ENCODE measurements at regions not wholly inside any gene's neighbourhood (a gene's known extent, or its start where the extent isn't known, plus 50 kb on each side); places are given as distances from the start of the nearest gene placed in this dataset.
"Not testable (repeated sequence)": the region's sequence is repeated elsewhere in the genome, so short reads cannot be mapped to it uniquely, and the experiment has no call there.

DNA sequence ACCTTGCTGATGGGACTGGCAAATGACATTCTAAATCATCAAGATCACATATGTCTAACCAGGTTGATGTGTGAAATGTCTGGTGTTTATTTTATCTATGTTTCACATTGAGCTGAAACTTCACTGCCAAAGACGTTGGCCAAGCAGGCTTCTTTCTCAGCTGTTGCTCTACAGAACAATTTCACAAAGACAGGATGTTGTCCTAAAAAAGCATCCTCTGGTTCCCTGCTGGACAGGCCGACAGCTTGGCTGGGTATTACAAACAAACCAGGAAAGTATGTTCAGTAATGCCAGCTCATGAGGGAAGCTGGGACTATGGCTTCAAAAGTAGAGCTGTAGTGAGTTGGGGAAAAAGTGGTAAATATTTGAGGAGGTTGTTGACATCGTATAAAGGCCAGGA is 179.4 kb downstream of the FAM43A start:
- DNase-seq (ENCODE audit: low read depth in 3 of 3) = no peak

DNA sequence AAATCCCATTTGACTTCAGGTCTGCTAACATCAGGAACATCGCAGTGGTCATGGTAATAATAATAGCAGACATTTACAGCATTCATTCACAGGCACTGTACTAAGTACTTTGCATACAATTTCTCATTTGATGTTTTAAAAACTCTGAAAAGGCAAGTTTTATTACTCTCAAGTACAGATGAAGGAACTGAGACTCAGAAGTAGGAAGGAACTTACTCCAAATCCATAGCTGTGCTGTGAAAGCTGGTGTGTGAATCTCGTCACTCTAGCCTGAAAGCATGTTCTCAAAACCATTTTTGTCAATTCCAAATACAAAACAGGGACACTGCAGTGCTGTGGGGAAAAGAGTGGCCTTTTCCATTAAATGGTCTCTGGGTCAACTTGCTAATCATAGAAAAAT is 179.9 kb downstream of the FAM43A start:
- DNase-seq (ENCODE audit: low read depth in 3 of 3) = no peak

DNA sequence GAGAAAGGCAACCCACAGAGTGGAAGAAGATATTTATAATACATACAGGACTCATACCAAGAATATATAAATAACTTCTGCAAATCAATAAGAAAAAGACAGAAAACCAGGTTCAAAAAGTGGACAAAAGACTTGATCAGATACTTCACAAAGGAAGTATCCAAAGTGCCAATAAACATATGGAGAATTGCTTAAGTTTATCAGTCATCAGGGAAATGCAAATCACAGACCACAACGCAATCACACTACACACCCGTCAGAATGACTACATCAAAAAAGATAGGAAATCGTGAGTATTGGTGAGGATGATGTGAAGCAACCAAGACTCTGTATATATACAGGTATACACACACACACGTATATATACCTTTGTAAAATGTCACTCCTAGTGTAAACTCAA is 180.6 kb downstream of the FAM43A start:
- DNase-seq (ENCODE audit: low read depth in 3 of 3) = no peak

DNA sequence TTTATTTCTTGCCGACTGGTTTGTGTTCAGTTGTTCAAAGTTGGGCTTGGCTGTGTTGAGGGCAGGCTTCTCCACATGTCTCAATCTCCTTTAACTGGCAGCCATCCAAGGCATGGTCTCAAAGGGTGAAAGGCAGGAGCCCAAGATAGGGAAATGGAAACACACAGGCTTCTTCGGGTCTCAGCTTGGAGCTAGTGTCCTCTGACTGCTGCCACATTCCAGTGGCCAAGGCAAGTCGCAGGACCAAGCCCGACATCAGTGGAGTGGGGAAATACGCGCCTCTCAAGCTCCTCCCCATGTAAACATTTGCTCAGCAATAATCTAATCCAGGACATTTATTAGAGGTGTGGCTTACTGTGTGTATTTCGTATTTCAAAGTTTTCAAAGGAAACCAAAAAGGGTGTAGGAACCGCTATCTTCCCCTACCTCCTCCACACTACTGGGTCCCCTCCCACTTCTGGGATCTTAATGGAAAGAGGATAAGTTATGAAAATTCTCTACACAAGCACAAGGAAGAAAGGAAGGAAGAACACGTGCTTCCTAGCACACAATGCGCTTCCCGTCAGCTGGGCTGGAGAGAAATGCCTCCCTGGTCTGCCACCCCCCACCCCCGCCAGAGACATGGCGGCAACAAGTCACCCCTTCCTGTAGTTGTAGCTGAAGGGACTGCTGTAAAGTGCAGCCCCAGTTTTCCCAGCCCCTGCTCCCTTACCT is 181.7 kb downstream of the FAM43A start:
- DNase-seq (ENCODE audit: low read depth in 3 of 3) = no peak

DNA sequence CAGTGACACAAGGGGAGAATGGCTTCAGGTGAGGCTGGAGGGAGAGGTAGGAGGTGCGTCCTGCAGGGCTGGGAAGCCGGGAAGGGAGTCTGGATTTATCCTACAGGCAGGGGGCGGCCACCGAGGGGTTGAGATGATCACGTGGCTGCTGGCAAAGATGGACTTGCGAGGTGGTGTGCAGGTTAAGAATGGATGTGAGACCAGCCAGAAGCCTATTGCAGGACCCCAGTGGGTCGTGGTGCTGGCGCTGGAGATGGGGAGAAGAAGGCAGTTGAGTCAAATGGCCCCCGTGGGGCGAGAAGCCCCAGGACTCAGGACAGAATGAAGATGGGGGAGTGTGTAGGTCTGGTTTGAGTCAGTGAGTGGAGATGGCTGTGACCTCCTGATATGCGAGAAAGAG is 183.1 kb downstream of the FAM43A start:
- no peak for DNase-seq (ENCODE audit: low read depth in 3 of 3)

DNA sequence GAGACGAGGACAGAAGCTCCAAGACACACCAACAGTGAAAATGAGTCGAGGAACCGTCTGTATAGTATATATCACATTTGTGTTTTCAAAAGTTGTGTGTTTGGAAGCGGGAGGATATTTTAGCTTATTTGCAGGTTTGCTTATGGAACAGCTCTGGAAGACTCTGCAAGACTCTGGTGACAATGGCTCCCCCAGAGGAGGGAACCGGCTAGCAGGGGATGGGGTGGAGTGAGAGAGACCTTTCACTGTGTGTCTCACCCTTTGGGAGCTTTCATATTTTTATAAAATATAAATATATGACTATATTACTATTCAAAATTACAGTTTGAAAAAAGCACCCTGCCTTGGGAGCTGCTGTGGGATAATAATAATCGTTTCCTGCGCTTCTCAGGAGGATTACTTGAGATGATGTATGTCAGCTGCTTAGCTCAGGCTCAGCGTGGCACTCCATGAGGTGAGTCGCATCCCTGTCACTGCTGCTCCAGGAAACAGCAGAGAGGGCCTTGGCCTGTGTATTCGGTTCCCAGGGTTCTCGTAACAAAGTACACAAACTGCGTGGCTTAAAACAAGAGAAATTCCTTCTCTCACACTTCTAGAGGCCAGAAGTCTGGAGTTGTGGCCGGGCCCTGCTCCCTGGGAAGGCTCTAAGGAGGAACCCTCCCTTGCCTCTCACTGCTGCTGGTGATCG is 183.9 kb downstream of the FAM43A start:
- no peak for DNase-seq (ENCODE audit: low read depth in 3 of 3)

DNA sequence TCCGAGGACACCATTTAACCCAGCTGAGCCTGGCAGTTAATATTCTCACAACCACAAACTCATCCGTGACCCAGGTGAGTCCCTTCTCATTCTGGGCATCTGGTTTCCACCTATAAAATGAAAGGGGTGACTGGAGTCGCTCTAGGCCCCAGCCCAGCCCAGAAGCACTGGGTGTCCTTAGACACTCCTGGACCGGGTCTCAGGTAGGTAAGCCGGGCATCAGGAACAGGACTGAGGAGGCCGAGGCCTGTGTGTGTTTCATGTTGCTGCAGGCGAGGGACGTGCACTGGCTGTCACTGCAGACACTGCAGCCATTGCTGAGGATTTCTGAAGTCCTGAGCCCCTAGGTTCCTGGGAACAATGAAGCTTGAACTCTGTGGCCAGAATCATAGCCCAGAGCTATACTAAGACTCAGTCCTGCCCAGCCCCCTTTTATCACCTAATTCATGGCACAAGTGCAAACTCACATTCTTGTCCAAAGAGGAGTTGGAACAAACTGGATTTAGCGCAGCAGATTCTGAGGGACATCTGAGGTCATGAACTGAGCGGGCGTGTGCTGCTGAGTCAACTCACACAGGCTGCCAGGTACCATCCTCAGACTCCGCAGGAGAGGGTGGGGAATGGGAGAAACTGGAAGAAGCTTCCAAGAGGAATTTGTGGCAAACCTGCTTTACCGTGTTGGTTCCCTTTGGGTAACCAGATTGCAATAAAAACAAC is 184.9 kb downstream of the FAM43A start:
- DNase-seq (ENCODE audit: low read depth in 3 of 3) = no peak

DNA sequence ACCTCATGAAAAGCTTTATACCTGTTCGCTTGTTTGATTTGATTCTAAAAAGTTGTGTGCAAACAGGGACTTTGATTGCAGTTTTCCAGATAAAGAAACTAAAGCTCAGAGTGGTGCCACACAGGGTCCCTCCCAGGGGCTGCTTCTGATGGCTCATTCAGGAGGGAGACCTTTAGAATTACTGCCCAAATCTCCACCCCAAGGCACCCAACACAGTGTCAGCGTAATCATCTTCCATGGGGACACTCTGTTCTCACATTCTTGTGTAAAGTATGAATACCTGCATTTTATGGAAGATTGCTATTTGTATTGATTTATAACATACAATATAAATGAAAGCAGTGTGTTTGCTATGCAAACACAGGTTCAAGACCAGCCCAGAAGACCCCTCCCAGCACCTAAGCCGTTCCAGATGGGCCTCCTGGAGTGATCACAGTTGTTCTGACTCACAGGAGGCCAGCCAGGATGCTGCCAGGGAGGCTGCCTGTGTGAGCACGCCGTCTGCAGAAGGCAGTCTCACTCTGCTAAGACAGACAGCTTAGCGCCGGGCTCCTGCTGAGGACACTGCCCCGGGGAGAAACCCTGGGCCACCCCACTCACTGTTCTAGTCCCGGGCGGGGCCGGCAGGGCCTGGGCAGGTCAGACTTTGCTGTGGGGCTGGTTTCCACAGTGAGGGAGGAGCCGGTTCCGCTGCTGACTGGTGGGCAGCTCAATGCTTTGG is 185.6 kb downstream of the FAM43A start:
- no peak for DNase-seq (ENCODE audit: low read depth in 3 of 3)

DNA sequence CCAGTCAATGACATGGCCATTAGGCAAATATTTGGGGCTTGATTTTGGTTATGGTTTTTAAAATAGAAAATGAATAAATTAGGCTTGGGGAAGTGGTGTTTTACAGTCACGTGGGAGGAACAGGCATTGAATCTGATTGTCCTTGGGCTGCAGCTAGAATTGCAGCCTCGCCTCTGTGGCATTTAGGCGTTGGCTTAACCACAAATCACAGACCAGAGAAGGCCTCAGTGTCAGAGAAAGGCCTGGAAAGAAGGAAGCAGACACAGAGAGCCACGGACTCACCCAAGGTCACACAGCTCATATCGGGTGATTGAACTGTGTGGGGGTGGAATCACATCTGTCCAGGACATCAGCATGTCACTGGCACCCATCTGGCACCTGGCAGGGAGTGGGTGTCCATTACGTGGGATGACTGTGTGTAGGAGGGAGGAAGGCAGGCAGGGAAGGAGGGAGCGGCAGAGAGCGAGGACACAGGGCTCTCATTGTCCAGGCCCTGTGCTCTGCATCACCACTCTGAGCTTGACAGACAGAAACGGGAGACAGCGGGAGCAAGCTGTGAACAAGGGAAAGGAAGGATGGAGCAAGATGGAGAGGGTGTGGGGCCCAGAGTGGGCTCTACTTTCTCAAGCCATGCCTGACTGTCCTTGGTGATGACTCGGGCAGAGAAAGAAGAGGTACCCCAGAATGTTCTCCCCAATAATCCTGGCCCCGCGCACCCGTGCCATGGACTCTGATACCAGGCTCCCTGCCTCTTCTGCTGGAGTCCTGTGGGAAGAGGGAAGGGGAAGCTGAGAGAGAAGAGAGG is 186.4 kb downstream of the FAM43A start:
- no peak for DNase-seq (ENCODE audit: low read depth in 3 of 3)

DNA sequence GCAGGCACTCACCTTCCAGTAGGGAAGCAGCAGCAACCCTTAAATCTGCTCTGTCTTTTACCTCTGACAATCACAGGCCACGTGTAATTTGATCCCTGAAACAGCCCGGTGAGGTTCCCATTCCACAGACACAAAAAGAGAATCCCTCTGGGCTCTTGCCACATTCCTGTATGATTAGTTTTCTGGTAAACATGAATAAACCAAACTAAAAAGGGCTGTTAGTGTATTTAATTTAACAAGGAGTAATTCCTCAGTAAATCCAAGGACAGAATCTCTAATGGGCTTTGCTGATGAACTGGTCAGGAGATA is 186.9 kb downstream of the FAM43A start:
- no peak for DNase-seq (ENCODE audit: low read depth in 3 of 3)

DNA sequence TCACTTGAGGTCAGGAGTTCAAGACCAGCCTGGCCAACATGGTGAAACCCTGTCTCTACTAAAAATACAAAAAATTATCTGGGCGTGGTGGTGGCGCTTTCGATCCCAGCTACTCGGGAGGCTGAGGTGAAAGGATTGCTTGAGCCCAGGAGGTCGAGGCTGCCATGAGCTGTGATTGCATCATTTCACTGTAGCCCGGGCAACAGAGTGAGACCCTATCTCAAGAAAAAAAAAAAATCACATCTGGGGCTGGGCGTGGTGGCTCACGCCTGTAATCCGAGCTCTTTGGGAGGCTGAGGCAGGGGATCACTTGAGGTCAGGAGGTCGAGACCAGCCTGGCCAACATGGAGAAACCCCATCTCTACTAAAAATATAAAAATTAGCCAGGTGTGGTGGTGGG is 187.8 kb downstream of the FAM43A start:
- DNase-seq (ENCODE audit: low read depth in 3 of 3) = not testable (repeated sequence)

DNA sequence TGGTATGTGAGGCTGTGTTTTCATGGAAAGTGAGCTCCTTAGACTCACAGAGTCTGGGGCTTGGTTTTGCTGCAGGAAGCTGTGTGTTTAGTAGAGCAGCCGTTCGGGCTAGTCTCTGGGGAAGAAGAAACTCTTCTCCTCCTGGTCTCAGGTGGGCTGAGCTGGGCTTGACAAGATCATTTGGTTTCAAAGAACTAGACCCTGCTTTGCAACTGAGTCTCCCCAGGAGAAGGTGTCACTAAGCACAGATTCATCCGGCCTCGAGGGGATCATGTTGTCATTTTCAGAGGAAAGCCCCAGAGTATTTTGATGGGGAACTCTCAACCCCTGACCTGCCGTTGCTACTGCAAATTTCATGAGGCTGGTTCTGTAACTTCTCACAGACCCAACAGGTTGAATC is 188.5 kb downstream of the FAM43A start:
- no peak for DNase-seq (ENCODE audit: low read depth in 3 of 3)

DNA sequence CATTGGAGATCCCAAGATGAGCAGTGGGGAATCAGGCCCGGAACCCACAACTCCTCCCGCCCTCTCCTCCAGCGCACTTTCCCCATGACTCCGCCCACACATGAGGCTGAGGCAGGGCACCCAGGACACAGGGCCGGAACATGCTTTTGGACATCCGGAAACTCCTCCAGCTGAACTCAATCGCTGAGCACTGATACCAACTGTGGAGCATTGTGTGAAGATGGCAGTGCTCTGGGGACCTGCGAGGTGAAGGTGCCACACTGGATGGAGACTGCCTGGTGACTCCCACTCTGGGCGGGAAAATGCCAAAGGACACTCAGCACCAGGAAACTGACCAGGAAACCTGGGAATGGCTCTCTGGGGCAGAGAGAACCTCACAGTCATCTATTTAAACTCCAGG is 189.1 kb downstream of the FAM43A start:
- no peak for DNase-seq (ENCODE audit: low read depth in 3 of 3)

DNA sequence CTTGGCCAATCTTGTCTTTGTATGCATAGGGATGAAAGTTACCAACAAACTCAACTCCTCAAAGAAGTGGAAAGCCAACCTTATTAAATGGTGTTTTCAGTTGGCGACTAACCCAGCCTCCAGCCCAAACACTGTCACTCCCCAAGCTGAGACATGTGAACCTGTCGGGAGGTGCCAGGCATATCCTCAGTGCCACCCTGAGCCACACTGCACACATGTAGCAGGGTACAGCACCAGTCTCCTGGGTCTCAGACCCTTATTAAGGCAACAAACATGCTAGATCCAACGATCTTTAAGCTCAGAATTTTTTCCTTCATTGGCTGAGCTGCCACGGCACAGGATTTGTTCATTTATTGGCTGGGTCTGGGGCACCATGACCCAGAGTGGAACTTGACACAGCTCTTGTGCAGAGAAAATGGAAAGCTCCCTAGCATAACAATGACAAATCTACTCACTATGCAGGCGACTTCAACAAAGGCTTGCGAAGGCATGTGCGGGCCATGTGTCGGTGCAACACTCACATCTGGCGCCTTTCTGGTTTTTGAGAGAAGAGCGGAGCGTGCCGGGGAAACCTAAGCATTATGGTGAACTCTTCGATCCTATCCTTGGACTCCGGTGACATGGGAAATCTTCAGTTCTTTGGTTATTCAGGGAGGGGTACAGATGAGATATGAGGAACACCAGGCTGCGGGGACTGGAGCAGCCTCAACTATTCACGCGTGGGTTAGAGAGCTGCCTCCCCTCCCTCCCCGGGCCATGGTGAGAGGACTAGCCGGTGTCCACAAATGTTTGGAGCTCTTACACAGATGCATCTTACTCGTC is 190.1 kb downstream of the FAM43A start:
- no peak for DNase-seq (ENCODE audit: low read depth in 3 of 3)

DNA sequence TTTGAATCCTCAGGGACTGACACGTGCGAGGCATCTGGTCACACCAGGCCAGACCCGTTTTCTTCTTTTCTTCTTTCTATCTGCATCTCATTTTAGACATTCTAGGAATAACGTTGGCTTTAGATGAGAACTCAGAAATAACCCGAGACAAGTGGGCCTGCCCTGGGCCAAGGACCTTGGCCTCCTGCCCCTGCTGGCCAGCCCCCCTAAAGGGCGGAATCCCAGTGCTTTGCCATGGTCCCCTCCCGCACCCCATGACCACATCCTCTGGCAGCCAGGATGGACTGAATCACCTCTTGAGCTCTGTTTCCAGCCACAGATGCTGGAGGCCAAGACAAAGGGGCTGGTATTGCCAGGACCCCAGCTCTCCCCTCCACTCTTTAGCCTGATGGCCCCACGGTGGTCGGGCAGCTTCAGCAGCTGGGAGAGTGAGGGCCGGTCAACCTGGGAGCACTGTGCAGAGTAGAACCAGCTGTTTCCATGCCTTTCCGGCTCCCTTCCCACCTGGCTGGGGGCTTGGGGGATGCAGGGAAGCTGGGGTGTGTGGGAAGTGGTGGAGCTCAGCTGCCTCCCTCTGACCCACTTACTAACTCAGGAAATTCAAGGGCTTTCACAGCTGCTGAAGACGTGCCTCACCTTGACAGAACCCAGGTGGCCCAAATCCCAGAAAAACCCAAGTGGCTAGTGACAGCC is 190.9 kb downstream of the FAM43A start:
- no peak for DNase-seq (ENCODE audit: low read depth in 3 of 3)

DNA sequence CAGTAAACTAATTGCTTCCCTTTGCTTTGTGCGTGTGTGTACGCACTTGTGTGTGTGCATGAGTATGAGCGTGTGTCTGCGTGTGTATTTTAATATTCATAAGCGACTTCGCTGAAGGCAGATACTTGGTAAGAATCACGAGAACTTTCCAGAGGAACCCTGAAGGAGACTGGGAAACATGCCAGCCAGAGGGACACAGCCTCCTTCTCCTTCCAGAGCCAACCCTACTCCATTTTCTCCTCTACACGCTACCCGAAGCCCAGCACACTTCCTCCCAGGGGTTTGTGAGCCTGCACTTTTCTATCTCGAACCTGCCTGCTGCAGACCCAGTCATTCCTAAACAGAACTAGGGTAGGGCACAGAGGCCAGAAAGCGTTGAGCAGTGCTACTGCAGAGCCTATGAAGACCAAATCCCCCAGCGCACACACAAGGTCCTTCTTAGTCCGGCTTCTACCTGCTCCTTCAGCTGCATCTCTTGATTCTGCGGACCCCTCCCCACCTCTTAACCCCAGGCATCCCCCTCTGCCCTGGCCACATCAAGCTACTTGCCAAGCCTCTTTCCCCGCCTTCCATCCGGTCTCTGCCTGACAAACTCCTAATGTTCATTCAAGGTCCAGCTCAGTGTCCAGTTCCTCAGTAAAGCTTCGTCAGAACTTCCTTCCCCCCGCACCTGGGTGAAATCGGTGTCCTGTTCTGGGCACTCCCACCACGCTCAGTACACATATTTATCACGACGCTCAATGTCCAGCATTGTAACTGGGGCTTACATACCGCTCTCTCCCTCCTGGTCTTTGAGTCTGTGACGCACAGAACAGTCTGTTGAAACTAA is 191.8 kb downstream of the FAM43A start:
- no peak for DNase-seq (ENCODE audit: low read depth in 3 of 3)

DNA sequence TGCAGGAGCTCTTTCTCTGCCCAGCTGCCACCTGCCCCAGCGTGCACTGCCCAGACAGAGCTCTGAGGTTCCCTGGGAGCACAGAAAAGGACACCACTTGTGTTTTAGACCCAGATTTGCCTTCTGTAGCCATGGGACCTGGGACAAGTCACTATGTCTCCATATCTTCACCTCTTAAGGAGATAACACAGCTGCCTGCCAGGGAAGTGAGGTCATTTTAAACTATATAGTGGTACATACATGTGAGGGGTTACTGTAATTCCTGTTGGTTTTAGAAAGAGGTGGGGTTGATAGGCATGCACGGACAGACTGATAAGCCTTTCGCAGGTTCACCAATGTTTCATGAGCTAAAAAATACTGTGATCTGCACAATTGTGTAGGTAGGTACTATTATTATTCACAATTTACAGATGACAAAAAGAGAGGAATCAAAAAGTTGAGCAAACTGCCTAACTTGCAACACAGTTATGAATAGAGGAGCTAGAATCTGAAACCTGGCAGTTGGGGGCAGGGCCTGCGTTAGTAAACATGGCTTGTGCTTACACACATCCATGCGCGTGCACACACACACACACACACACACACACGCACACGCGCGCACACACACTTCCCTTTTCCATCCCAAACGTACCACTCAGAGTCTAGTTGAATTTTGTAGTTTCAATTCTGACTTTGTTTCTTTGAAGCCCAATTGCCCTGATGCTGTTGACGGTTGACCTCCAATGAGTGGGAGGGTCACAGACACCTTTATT is 193.6 kb downstream of the FAM43A start:
- DNase-seq (ENCODE audit: low read depth in 3 of 3) = no peak
